ENCODE measurements at regions not wholly inside any gene's neighbourhood (a gene's known extent, or its start where the extent isn't known, plus 50 kb on each side); places are given as distances from the start of the nearest gene placed in this dataset.

DNA sequence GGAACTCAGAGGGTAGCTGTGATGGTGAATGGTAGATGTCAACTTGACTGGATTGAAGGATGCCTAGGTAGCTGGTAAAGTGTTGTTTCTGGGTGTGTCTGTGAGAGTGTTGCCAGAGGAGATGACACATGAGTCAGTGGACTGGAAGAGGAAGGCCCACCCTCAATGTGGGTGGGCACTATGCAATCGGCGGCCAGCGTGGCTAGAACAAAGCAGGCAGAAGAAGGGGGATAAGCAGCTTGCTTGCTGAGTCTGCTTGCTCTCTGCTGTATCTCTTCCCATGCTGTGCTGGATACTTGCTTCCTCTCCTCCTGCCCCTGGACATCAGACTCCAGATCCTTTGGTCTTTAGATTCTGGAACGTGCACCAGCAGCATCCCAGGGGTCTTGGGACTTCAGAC, 128.1 kb downstream of the AIPL1 start:
- H3K27me3 Mint-ChIP-seq = peaks cover 3% of the 10 kb centered on the region

GRCh38 chr17:6305613-6306360, 129.1 kb downstream of the AIPL1 start:
- no peaks in the 10 kb centered on the region for H3K9me3 Mint-ChIP-seq

More for the DNA sequence above, 128.1 kb downstream of the AIPL1 start:
- no peaks in the 10 kb centered on the region for H3K36me3 Mint-ChIP-seq (ENCODE audit: low read depth)
- ChIA-PET CTCF (interaction anchor here (1.2 kb wide), 1 partner anchor 57 kb away, joined by 3 read pairs; no protein-coding TSS in a partner anchor), POLR2A (no interaction called here)
- no peak for DNase-seq
- no peaks in the 10 kb centered on the region for H3K9me3 Mint-ChIP-seq
- H3K4me3 Mint-ChIP-seq = no peak overlapping the region
- H3K27ac Mint-ChIP-seq = no peak overlapping the region
- no peaks in the 10 kb centered on the region for H3K4me1 Mint-ChIP-seq

DNA sequence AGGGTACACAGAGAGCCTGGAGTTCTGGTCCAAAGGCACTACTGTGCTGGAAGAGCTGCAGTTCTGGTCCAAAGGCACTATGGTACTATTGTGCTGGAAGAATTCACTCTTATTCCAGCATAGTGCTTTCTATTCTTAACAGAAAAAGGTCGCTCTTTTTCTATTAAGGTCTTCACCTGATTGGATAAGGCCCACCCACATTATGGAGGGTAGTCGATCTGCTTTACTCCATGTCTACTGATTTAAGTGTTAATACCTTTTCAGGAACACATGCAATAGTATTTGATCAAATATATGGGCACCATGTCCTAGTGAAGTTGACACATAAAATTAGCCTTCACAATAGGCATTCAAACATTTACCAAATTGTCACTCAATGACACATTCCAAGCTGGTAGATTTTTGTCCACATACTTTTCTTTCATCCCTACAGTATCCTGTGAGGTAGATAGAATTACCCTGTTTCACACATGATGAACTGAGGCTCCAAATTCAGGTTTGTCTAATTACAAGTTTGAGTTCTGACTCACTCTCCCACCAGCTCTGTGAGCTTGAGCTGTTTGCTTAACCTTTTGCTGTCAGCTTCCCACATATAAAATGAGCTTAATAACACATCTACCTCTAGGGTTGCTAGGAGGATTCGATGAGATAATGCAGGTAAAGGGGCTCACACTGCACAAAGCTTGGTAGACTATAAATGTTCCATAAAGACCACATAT, 129.9 kb downstream of the AIPL1 start:
- CTCF ChIA-PET = no interaction called here
- Mint-ChIP-seq H3K27ac (no peak overlapping the region), H3K9me3 (no peaks in the 10 kb centered on the region), H3K27me3 (peaks cover 6% of the 10 kb centered on the region), H3K4me3 (no peak overlapping the region), H3K36me3 (ENCODE audit: low read depth) (no peaks in the 10 kb centered on the region), H3K4me1 (no peaks in the 10 kb centered on the region)
- POLR2A ChIA-PET = no interaction called here
- no peak for DNase-seq

More at GRCh38 chr17:6305613-6306360, 129.1 kb downstream of the AIPL1 start:
- CTCF ChIA-PET = no interaction called here
- no peak overlapping the region for H3K4me3 Mint-ChIP-seq
- DNase-seq = no peak
- no peaks in the 10 kb centered on the region for H3K36me3 Mint-ChIP-seq (ENCODE audit: low read depth)
- H3K4me1 Mint-ChIP-seq = no peaks in the 10 kb centered on the region
- POLR2A ChIA-PET = no interaction called here
- H3K27me3 Mint-ChIP-seq = peaks cover 5% of the 10 kb centered on the region
- H3K27ac Mint-ChIP-seq = no peak overlapping the region

DNA sequence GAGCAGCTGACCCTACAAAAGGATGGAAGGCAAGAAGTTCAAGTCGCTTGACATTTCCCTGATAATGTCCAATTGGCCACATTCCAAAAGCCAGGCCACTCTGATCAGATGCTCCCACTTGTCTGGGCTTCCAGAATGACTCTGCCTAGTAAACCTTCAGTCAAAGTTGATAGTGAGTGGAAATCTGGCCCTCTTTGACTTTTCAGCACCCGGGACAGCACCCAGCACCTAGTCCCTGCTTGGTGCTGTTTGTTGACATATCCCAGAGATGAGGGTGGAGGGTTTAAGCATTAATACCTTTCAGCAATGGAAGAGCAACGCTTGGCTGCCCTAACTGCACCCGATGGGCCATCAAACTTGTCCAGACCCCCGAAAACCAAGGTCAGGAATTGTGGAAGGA, 131.3 kb downstream of the AIPL1 start:
- Mint-ChIP-seq H3K27ac (no peak overlapping the region), H3K4me3 (no peak overlapping the region), H3K9me3 (no peaks in the 10 kb centered on the region), H3K4me1 (no peaks in the 10 kb centered on the region), H3K27me3 (peaks cover 6% of the 10 kb centered on the region), H3K36me3 (ENCODE audit: low read depth) (no peaks in the 10 kb centered on the region)
- POLR2A ChIA-PET = no interaction called here
- CTCF ChIA-PET = no interaction called here
- peak; percentile 37 for DNase-seq

DNA sequence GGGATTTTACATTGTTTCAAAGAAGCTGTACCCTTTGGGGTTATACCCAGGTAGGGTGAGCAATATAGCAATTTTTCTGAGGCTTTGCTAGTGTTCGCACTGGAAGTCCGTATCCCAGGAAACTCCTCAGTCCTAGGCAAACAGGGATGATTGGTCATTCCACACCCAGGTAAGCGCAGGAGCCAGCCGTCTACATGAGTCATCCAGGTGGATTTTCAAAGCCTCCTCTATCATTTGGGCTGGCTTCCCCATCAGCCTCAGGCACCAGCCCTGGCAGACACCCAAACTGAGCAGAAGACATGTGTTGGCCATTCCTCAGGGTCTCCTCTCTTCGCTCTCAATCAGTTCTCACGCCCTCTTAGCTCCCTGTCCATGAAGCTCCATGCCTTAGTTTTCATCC, 135.6 kb downstream of the AIPL1 start:
- ChIA-PET POLR2A (no interaction called here), CTCF (no interaction called here)
- Mint-ChIP-seq H3K9me3 (no peaks in the 10 kb centered on the region), H3K27me3 (peaks cover 6% of the 10 kb centered on the region), H3K4me1 (no peaks in the 10 kb centered on the region), H3K36me3 (ENCODE audit: low read depth) (no peaks in the 10 kb centered on the region), H3K27ac (no peak overlapping the region), H3K4me3 (no peak overlapping the region)
- no peak for DNase-seq

- POLR2A ChIA-PET = no interaction called here
Measured at GRCh38 chr17:6297960-6298359, 137.0 kb downstream of the AIPL1 start.

DNA sequence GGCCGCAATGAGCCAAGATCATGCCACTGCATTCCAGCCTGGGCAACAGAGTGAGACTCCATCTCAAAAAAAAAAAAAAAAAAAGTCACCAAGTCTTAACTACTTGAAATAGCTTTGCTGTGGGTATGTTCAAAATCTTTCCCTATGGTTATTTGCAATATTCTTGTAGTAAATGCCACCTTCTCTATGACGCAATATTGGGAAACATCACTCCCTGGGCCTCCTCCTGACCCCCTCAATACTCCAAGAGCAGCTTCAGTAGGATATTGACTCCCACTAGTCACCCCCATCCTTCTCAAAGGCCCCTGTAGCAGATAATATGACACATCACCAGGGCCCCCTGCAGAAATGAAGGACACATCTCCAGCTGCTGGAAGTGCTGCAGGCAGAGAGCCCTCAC, 137.8 kb downstream of the AIPL1 start:
- ChIA-PET POLR2A (no interaction called here), CTCF (no interaction called here)
- no peaks in the 10 kb centered on the region for H3K36me3 Mint-ChIP-seq (ENCODE audit: low read depth)
- H3K27me3 Mint-ChIP-seq = peaks cover 6% of the 10 kb centered on the region
- DNase-seq = no peak
- H3K4me1 Mint-ChIP-seq = no peaks in the 10 kb centered on the region
- no peaks in the 10 kb centered on the region for H3K9me3 Mint-ChIP-seq
- H3K4me3 Mint-ChIP-seq = no peak overlapping the region
- no peak overlapping the region for H3K27ac Mint-ChIP-seq

More at GRCh38 chr17:6297960-6298359, 137.0 kb downstream of the AIPL1 start:
- H3K27me3 Mint-ChIP-seq = peaks cover 6% of the 10 kb centered on the region
- no peak for DNase-seq
- H3K27ac Mint-ChIP-seq = no peak overlapping the region
- no peaks in the 10 kb centered on the region for H3K4me1 Mint-ChIP-seq
- no peaks in the 10 kb centered on the region for H3K9me3 Mint-ChIP-seq
- no peak overlapping the region for H3K4me3 Mint-ChIP-seq
- no peaks in the 10 kb centered on the region for H3K36me3 Mint-ChIP-seq (ENCODE audit: low read depth)
- CTCF ChIA-PET = no interaction called here

- Mint-ChIP-seq H3K4me1 (no peaks in the 10 kb centered on the region), H3K27me3 (no peaks in the 10 kb centered on the region), H3K9me3 (no peaks in the 10 kb centered on the region), H3K36me3 (ENCODE audit: low read depth) (no peaks in the 10 kb centered on the region), H3K27ac (no peak overlapping the region), H3K4me3 (no peak overlapping the region)
- CTCF ChIA-PET = no interaction called here
- POLR2A ChIA-PET = no interaction called here
- no peak for DNase-seq
Measured at GRCh38 chr17:6290488-6291196, 144.3 kb downstream of the AIPL1 start.

GRCh38 chr17:6286233-6286632, 148.7 kb downstream of the AIPL1 start:
- ChIA-PET CTCF (interaction anchor here (0.7 kb wide), 1 partner anchor 53 kb away, joined by 3 read pairs; no protein-coding TSS in a partner anchor), POLR2A (no interaction called here)
- Mint-ChIP-seq H3K27me3 (no peaks in the 10 kb centered on the region), H3K9me3 (no peaks in the 10 kb centered on the region), H3K36me3 (ENCODE audit: low read depth) (no peaks in the 10 kb centered on the region), H3K4me1 (no peaks in the 10 kb centered on the region), H3K4me3 (no peak overlapping the region), H3K27ac (no peak overlapping the region)
- no peak for DNase-seq

DNA sequence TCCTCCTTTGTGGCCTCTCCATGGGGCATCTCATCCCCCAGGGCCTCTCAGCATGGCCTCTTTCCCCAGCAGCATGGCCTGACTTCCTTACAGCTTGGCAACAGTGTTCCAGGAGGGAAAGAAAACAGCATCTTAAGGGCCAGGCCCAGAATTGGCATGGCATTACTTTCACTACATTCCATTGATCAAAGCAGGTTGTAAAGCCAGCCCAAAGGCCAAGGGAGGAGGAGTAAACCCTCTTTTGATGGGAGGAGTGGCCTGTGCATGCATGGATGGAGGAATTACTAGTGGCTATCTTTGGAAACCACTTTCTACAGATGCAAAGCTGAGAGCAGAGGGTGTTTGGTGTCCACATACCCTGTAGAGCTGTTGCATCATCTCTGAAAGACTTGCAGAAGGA, 149.4 kb downstream of the AIPL1 start:
- no peak overlapping the region for H3K27ac Mint-ChIP-seq
- H3K27me3 Mint-ChIP-seq = no peaks in the 10 kb centered on the region
- no peaks in the 10 kb centered on the region for H3K9me3 Mint-ChIP-seq
- CTCF ChIA-PET = interaction anchor here (0.6 kb wide), 1 partner anchor 314 kb away, joined by 4 read pairs; no protein-coding TSS in a partner anchor
- H3K4me1 Mint-ChIP-seq = no peaks in the 10 kb centered on the region
- H3K36me3 Mint-ChIP-seq (ENCODE audit: low read depth) = no peaks in the 10 kb centered on the region
- POLR2A ChIA-PET = no interaction called here
- no peak for DNase-seq
- no peak overlapping the region for H3K4me3 Mint-ChIP-seq

- Mint-ChIP-seq H3K36me3 (ENCODE audit: low read depth) (no peaks in the 10 kb centered on the region), H3K4me1 (no peaks in the 10 kb centered on the region), H3K9me3 (no peaks in the 10 kb centered on the region), H3K27ac (no peak overlapping the region), H3K4me3 (no peak overlapping the region), H3K27me3 (no peaks in the 10 kb centered on the region)
- ChIA-PET POLR2A (no interaction called here), CTCF (no interaction called here)
- no peak for DNase-seq
Measured at GRCh38 chr17:6279659-6280058, 155.3 kb downstream of the AIPL1 start.

- H3K36me3 Mint-ChIP-seq (ENCODE audit: low read depth) = no peaks in the 10 kb centered on the region
- H3K4me3 Mint-ChIP-seq = no peak overlapping the region
- no peaks in the 10 kb centered on the region for H3K4me1 Mint-ChIP-seq
- no peak for DNase-seq
- H3K27ac Mint-ChIP-seq = no peak overlapping the region
- ChIA-PET POLR2A (no interaction called here), CTCF (no interaction called here)
- H3K27me3 Mint-ChIP-seq = no peaks in the 10 kb centered on the region
- H3K9me3 Mint-ChIP-seq = no peaks in the 10 kb centered on the region
Measured at GRCh38 chr17:6278376-6278775, 156.5 kb downstream of the AIPL1 start.

DNA sequence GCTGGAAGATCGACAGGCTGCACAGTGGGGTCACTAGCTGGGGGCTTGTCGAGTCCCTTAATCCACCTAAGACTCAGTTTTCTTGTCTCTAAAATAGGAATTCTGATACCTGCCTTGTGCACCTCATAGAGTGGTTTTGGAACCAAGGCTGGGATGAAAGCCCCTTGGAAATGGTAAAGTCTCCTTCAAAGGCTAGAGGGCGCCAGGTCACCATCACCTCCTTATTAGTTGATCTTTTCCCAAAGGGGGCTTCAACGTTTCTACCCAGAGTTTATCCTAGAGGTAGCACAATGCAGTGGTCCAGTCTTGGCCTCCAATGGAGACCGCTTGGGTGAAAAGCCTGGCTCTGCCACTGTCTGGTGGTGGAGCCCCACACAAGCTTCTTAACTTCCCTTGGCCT, 158.2 kb downstream of the AIPL1 start:
- no peaks in the 10 kb centered on the region for H3K4me1 Mint-ChIP-seq
- H3K4me3 Mint-ChIP-seq = no peak overlapping the region
- no peak for DNase-seq
- no peak overlapping the region for H3K27ac Mint-ChIP-seq
- POLR2A ChIA-PET = no interaction called here
- no peaks in the 10 kb centered on the region for H3K9me3 Mint-ChIP-seq
- H3K27me3 Mint-ChIP-seq = no peaks in the 10 kb centered on the region
- CTCF ChIA-PET = no interaction called here
- H3K36me3 Mint-ChIP-seq (ENCODE audit: low read depth) = no peaks in the 10 kb centered on the region
